ENCODE measurements at regions not wholly inside any gene's neighbourhood (a gene's known extent, or its start where the extent isn't known, plus 50 kb on each side); places are given as distances from the start of the nearest gene placed in this dataset.

DNA sequence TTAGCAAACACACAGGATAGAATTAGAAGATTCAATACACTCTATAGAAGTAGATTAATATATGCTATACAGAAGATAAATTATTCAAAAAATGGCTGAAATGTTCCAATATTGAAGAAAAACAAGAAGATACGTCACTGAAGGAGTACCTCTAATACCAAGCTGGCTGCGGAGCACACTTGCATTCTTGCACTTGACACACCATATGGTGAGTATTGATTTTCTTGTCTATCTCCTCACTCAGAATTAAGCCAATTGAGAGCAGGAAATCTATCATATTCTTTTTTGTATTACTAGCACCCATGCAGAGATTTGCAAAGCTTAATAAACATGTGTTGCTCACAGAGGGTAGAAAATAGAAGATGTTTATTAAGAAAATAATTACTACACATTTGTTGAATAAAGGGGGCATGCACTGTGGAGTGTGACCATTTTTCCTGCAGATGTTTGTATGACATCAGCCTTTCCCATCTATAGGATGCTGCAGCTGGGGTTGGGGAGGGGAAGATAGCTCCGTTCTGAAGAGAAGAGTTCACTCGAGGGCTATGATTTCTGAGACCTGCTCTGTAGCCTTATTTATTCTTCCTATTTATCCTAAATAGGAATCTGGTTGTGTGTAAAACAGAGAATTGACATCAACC lies 318.1 kb downstream of the HHIPL2 start:
- no peak for DNase-seq
- peaks cover 22% of the 10 kb centered on the region for H3K27me3 ChIP-seq (ENCODE audit: control insufficient read depth, insufficient read depth, low read length, poor library complexity, severe bottlenecking)
- WGBS, 2 experiments (ENCODE audit: insufficient coverage in 1 of 2, insufficient read length in 1 of 2) = 95 to 98% methylated on average over 2 to 3 of the region's 4 CpGs
- peaks cover 35% of the 10 kb centered on the region for H3K27me3 Mint-ChIP-seq (ENCODE audit: insufficient read depth)
- no peak overlapping the region for H3K27ac ChIP-seq (ENCODE audit: low read depth, low read length)
- H3K4me1 ChIP-seq (ENCODE audit: control insufficient read depth, insufficient read depth, low read length) = no peaks in the 10 kb centered on the region
- H3K4me3 ChIP-seq (ENCODE audit: low read length) = no peak overlapping the region
- H3K27ac Mint-ChIP-seq = no peak overlapping the region
- no peaks in the 10 kb centered on the region for H3K9me3 ChIP-seq (ENCODE audit: control insufficient read depth, low read length)
- H3K4me3 Mint-ChIP-seq = no peak overlapping the region
- TF ChIP-seq, protein P1, sequence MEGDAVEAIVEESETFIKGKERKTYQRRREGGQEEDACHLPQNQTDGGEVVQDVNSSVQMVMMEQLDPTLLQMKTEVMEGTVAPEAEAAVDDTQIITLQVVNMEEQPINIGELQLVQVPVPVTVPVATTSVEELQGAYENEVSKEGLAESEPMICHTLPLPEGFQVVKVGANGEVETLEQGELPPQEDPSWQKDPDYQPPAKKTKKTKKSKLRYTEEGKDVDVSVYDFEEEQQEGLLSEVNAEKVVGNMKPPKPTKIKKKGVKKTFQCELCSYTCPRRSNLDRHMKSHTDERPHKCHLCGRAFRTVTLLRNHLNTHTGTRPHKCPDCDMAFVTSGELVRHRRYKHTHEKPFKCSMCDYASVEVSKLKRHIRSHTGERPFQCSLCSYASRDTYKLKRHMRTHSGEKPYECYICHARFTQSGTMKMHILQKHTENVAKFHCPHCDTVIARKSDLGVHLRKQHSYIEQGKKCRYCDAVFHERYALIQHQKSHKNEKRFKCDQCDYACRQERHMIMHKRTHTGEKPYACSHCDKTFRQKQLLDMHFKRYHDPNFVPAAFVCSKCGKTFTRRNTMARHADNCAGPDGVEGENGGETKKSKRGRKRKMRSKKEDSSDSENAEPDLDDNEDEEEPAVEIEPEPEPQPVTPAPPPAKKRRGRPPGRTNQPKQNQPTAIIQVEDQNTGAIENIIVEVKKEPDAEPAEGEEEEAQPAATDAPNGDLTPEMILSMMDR (conservative IDR thresholded peaks at IDR 0.05) = no peak
- H3K36me3 ChIP-seq (ENCODE audit: control insufficient read depth, insufficient read depth, low read length) = no peaks in the 10 kb centered on the region
- H3K9ac ChIP-seq (ENCODE audit: extremely low read depth, low read length, poor library complexity, severe bottlenecking) = no peak overlapping the region
- H3K4me1 Mint-ChIP-seq = peaks cover 6% of the 10 kb centered on the region
- H3K36me3 Mint-ChIP-seq (ENCODE audit: low read depth) = no peaks in the 10 kb centered on the region
- peaks cover 10% of the 10 kb centered on the region for H3K9me3 Mint-ChIP-seq

DNA sequence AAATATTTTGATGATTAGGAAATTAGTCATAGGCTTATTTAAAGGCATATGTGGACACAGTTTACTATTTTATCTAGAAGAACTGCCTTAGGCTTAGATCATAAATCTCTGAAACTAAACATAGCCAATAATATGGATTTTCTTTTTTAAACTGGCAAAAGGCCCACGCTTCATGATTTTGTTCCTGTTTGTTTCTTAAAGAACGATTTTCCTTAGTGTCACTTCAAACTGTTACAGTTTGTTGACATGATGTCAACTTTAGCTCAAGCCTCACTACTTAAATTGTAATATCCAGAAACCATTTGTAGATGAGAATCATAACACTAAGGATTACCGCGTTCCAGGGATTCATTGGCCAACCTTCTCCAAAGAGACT lies 322.6 kb downstream of the HHIPL2 start:
- H3K4me1 Mint-ChIP-seq = no peaks in the 10 kb centered on the region
- TF ChIP-seq, protein P1 (conservative IDR thresholded peaks at IDR 0.05) = no peak
- no peaks in the 10 kb centered on the region for H3K36me3 ChIP-seq (ENCODE audit: control insufficient read depth, insufficient read depth, low read length)
- H3K27me3 Mint-ChIP-seq (ENCODE audit: insufficient read depth) = peaks cover 2% of the 10 kb centered on the region
- no peaks in the 10 kb centered on the region for H3K27me3 ChIP-seq (ENCODE audit: control insufficient read depth, insufficient read depth, low read length, poor library complexity, severe bottlenecking)
- 88 to 92% methylated on average over 3 to 4 of the region's 4 CpGs for WGBS, 2 experiments (ENCODE audit: insufficient coverage in 1 of 2, insufficient read length in 1 of 2)
- no peaks in the 10 kb centered on the region for H3K4me1 ChIP-seq (ENCODE audit: control insufficient read depth, insufficient read depth, low read length)
- peaks cover 6% of the 10 kb centered on the region for H3K36me3 Mint-ChIP-seq (ENCODE audit: low read depth)
- H3K4me3 ChIP-seq (ENCODE audit: low read length) = no peak overlapping the region
- H3K9ac ChIP-seq (ENCODE audit: extremely low read depth, low read length, poor library complexity, severe bottlenecking) = no peak overlapping the region
- H3K27ac Mint-ChIP-seq = no peak overlapping the region
- H3K4me3 Mint-ChIP-seq = no peak overlapping the region
- peaks cover 18% of the 10 kb centered on the region for H3K9me3 ChIP-seq (ENCODE audit: control insufficient read depth, low read length)
- peaks cover 31% of the 10 kb centered on the region for H3K9me3 Mint-ChIP-seq
- no peak overlapping the region for H3K27ac ChIP-seq (ENCODE audit: low read depth, low read length)
- DNase-seq = no peak

DNA sequence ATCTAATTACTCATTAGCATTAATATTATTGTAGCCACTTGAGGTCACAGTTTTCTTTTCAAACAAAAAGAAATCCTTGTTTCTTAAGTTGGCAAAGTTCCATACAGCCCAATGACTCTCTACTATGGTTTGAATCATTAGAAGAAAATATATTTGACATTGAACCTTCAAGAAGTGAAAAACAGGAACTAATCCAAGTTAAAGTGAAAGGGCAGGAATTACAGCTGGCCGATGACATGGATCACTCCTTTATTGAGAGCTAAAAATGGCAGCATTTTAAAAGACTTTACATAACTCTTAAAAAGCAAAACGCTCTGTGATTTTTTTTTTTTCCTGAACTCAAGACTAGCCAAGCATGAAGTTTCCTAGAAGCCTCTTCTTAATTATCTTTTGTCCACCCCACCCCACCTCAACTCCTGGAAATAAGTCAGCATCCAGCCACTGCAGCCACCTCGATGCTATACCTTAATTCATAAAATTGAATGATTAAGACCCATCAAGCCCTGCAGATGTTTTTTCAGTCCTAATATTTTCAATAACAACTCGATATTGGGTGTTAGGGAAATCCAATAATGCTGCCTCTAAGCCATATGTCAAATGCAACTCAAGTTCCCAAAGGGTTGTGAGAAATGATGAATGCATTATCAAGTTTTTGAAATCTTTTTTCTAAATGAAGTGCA lies 323.1 kb downstream of the HHIPL2 start:
- Histone ChIP-seq H3K27me3 (ENCODE audit: control insufficient read depth, insufficient read depth, low read length, poor library complexity, severe bottlenecking) (no peaks in the 10 kb centered on the region), H3K27ac (ENCODE audit: low read depth, low read length) (no peak overlapping the region), H3K9me3 (ENCODE audit: control insufficient read depth, low read length) (peaks cover 23% of the 10 kb centered on the region), H3K36me3 (ENCODE audit: control insufficient read depth, insufficient read depth, low read length) (no peaks in the 10 kb centered on the region), H3K9ac (ENCODE audit: extremely low read depth, low read length, poor library complexity, severe bottlenecking) (no peak overlapping the region), H3K4me1 (ENCODE audit: control insufficient read depth, insufficient read depth, low read length) (no peaks in the 10 kb centered on the region), H3K4me3 (ENCODE audit: low read length) (no peak overlapping the region)
- Mint-ChIP-seq H3K4me1 (no peaks in the 10 kb centered on the region), H3K4me3 (no peak overlapping the region), H3K36me3 (ENCODE audit: low read depth) (peaks cover 9% of the 10 kb centered on the region), H3K27me3 (ENCODE audit: insufficient read depth) (peaks cover 2% of the 10 kb centered on the region), H3K9me3 (peaks cover 37% of the 10 kb centered on the region), H3K27ac (no peak overlapping the region)
- no peak for DNase-seq
- WGBS, 2 experiments (ENCODE audit: insufficient coverage in 1 of 2, insufficient read length in 1 of 2) = 88 to 90% methylated on average over 2 to 4 of the region's 4 CpGs
- TF ChIP-seq, protein P1 (conservative IDR thresholded peaks at IDR 0.05) = no peak
